ENCODE measurements at regions not wholly inside any gene's neighbourhood (a gene's known extent, or its start where the extent isn't known, plus 50 kb on each side); places are given as distances from the start of the nearest gene placed in this dataset.

GRCh38 chr3:20515834-20516233, 329.8 kb upstream of the SGO1 start:
- H3K4me3 ChIP-seq (replicated peaks in 1 of 2; ENCODE audit: low read depth in 2 of 2, low read length in 2 of 2): no peak overlapping the region
- no peak for DNase-seq (ENCODE audit: low read depth in 2 of 2)
- TF ChIP-seq, protein P1, sequence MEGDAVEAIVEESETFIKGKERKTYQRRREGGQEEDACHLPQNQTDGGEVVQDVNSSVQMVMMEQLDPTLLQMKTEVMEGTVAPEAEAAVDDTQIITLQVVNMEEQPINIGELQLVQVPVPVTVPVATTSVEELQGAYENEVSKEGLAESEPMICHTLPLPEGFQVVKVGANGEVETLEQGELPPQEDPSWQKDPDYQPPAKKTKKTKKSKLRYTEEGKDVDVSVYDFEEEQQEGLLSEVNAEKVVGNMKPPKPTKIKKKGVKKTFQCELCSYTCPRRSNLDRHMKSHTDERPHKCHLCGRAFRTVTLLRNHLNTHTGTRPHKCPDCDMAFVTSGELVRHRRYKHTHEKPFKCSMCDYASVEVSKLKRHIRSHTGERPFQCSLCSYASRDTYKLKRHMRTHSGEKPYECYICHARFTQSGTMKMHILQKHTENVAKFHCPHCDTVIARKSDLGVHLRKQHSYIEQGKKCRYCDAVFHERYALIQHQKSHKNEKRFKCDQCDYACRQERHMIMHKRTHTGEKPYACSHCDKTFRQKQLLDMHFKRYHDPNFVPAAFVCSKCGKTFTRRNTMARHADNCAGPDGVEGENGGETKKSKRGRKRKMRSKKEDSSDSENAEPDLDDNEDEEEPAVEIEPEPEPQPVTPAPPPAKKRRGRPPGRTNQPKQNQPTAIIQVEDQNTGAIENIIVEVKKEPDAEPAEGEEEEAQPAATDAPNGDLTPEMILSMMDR (IDR thresholded peaks at IDR 0.05; ENCODE audit: low read depth, low read length): no peak

- DNase-seq (ENCODE audit: low read depth in 2 of 2): peak; percentile 69 to 75
- TF ChIP-seq, protein P1 (IDR thresholded peaks at IDR 0.05; ENCODE audit: low read depth, low read length): peak; percentile 65
- no peak overlapping the region for H3K4me3 ChIP-seq (replicated peaks in 1 of 2; ENCODE audit: low read depth in 2 of 2, low read length in 2 of 2)
Observed at GRCh38 chr3:20511863-20512505, 326.0 kb upstream of the SGO1 start.

GRCh38 chr3:20510396-20510795, 324.4 kb upstream of the SGO1 start:
- no peak for DNase-seq (ENCODE audit: low read depth in 2 of 2)
- TF ChIP-seq, protein P1 (IDR thresholded peaks at IDR 0.05; ENCODE audit: low read depth, low read length): no peak

DNA sequence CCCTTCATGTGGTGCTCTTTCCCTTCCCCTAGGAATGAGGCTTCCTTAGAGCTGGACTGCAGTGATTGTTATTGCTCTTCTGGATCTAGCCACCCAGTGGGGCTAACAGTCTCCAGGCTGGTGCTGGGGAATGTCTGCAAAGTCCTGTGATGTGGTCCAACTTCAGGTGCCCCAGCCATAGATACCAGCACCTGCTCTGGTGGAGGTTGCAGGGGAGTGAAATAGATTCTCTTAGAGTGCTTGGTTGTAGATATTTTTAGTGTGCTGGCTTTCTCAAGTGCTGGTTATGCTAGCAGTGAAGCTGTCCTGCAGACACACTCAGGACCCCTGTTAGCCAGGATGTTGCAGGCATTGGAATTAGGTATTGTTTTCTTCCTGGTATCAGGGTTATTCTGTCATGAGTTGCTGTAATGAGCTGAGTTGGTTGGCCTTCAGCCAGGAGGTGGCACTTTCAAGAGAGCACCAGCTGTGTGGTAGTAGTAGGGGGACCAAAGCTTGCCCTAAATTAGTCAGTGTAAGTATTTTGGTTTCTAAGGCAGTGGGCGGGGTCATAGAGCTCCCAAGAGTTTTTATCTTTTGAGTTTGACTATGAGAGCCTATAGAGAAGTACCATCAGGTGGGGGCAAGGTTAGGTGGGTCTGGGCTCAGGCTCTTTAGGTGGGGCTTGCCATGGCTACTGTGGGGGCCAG, 317.5 kb upstream of the SGO1 start:
- TF ChIP-seq, protein P1 (IDR thresholded peaks at IDR 0.05; ENCODE audit: low read depth, low read length): no peak
- no peak for DNase-seq (ENCODE audit: low read depth in 2 of 2)
- H3K4me3 ChIP-seq (replicated peaks in 1 of 2; ENCODE audit: low read depth in 2 of 2, low read length in 2 of 2): no peak overlapping the region

More at GRCh38 chr3:20510396-20510795, 324.4 kb upstream of the SGO1 start:
- H3K4me3 ChIP-seq (replicated peaks in 1 of 2; ENCODE audit: low read depth in 2 of 2, low read length in 2 of 2): no peak overlapping the region

- TF ChIP-seq, protein P1 (IDR thresholded peaks at IDR 0.05; ENCODE audit: low read depth, low read length): no peak
- no peak for DNase-seq (ENCODE audit: low read depth in 2 of 2)
- no peak overlapping the region for H3K4me3 ChIP-seq (replicated peaks in 1 of 2; ENCODE audit: low read depth in 2 of 2, low read length in 2 of 2)
Observed at GRCh38 chr3:20490996-20491395, 305.0 kb upstream of the SGO1 start.

GRCh38 chr3:20488151-20488550, 302.1 kb upstream of the SGO1 start:
- no peak overlapping the region for H3K4me3 ChIP-seq (replicated peaks in 1 of 2; ENCODE audit: low read depth in 2 of 2, low read length in 2 of 2)
- TF ChIP-seq, protein P1 (IDR thresholded peaks at IDR 0.05; ENCODE audit: low read depth, low read length): no peak
- DNase-seq (ENCODE audit: low read depth in 2 of 2): no peak

All from cardiac fibroblast (primary cell).